Immature natural killer cell (primary cell): ENCODE measurements at regions not wholly inside any gene's neighbourhood (a gene's known extent, or its start where the extent isn't known, plus 50 kb on each side); places are given as distances from the start of the nearest gene placed in this dataset.

Experiments used
- DNase-seq, 3 donors: peaks; one replicate each; pipeline ENCODE4 v3.0.0; 2022; ENCODE audit warnings: mixed read lengths in 1 of 3
- H3K27ac Mint-ChIP-seq, 6 donors: one replicate each; pipeline ENCODE4 v1.8.0; 2020; ENCODE audit warnings: mixed read lengths in 6 of 6, mild to moderate bottlenecking in 5 of 6, inconsistent platforms in 4 of 6, moderate library complexity in 3 of 6
- H3K27me3 Mint-ChIP-seq, 3 donors: one replicate each; pipeline ENCODE4 v1.8.0; 2020 to 2021; ENCODE audit warnings: low read depth in 3 of 3, mild to moderate bottlenecking in 3 of 3, mixed read lengths in 3 of 3, moderate library complexity in 3 of 3, inconsistent platforms in 1 of 3
- H3K36me3 Mint-ChIP-seq, 3 donors: one replicate each; pipeline ENCODE4 v1.8.0; 2020; ENCODE audit warnings: mixed read lengths in 3 of 3, inconsistent platforms in 2 of 3, mild to moderate bottlenecking in 2 of 3
- H3K4me1 Mint-ChIP-seq, 2 donors: one replicate each; pipeline ENCODE4 v1.8.0; 2020; ENCODE audit warnings: inconsistent platforms in 2 of 2, mild to moderate bottlenecking in 2 of 2, mixed read lengths in 2 of 2, moderate library complexity in 1 of 2
- H3K4me3 Mint-ChIP-seq, 5 donors: one replicate each; pipeline ENCODE4 v1.8.0; 2020; ENCODE audit warnings: mild to moderate bottlenecking in 5 of 5, mixed read lengths in 5 of 5, inconsistent platforms in 3 of 5, moderate library complexity in 3 of 5
- H3K9me3 Mint-ChIP-seq, 6 donors: one replicate each; pipeline ENCODE4 v1.8.0; 2020; ENCODE audit warnings: mild to moderate bottlenecking in 6 of 6, mixed read lengths in 6 of 6, inconsistent platforms in 4 of 6, moderate library complexity in 3 of 6

DNA sequence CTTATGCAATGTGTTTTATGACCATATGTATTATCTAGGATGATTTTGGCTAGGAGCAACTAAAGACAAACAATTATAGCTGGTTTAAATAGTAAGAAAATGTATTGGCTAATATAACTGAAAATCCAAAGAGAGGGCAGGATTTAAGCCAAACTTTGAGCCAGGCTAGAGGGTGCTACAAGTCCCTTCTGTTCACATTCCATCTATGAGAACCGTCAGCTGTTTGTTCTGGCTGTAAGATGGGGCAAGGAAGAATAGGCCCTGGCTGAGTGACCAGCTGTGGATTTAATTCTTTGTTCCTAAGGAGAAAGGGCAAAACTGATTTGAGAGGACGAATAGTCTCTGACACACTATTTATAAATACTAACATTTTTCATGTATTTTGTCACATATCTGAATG lies 79.2 kb upstream of the UGT8 start:
- no peak for DNase-seq
- peaks cover 2 to 28% (median 7%) of the 10 kb centered on the region in 6 donors for H3K9me3 Mint-ChIP-seq
- no peaks in the 10 kb centered on the region for H3K36me3 Mint-ChIP-seq
- H3K27ac Mint-ChIP-seq: no peak overlapping the region
- no peaks in the 10 kb centered on the region for H3K4me1 Mint-ChIP-seq
- no peak overlapping the region for H3K4me3 Mint-ChIP-seq
- peaks cover 0 to 4% (median 2%) of the 10 kb centered on the region in 3 donors for H3K27me3 Mint-ChIP-seq

DNA sequence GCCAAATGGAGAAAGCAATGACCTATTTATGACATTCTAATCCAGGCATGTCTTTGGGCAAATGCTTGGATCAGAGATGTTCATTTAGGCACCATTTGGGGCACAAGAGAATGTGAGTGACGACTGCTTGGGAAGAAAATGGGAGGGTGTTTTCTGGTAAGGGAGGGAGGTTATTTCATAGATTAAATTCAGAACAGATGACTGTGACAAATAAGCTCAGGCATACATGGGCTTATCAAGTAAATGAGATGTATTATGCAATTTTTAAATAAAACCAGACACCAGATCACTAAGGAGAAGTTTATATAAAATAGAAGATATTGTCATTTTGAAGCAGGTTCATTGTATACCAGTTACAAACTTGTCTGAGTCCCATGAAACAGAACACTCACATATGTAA lies 71.4 kb upstream of the UGT8 start:
- Mint-ChIP-seq H3K4me3 (no peak overlapping the region), H3K27ac (no peak overlapping the region), H3K9me3 (peaks cover 4 to 29% (median 13%) of the 10 kb centered on the region in 6 donors), H3K36me3 (no peaks in the 10 kb centered on the region), H3K27me3 (peaks cover 0 to 5% (median 2%) of the 10 kb centered on the region in 3 donors), H3K4me1 (no peaks in the 10 kb centered on the region)
- DNase-seq: no peak

DNA sequence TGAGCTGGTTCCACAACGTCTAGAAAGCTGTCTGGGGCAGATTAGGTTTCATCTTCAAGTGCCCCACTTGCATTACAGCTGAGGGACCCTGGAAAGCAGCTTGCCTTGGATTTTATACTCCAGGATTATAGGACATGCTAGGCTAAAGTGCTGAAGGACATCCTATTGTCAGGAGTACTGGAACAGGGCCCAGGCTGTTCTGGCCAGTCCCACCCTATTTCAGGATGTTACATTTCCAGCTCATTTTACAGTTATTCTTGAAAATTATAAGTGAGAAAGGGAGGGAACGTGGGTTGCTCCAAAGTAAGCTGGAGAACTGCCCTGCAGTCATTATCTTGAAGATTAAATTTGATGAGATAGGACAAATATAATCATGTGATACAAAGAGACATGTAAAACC lies 71.0 kb upstream of the UGT8 start:
- no peak overlapping the region for H3K27ac Mint-ChIP-seq
- peaks cover 0 to 5% (median 2%) of the 10 kb centered on the region in 3 donors for H3K27me3 Mint-ChIP-seq
- peaks cover 4 to 28% (median 12%) of the 10 kb centered on the region in 6 donors for H3K9me3 Mint-ChIP-seq
- no peak overlapping the region for H3K4me3 Mint-ChIP-seq
- H3K36me3 Mint-ChIP-seq: no peaks in the 10 kb centered on the region
- no peaks in the 10 kb centered on the region for H3K4me1 Mint-ChIP-seq
- DNase-seq: no peak

DNA sequence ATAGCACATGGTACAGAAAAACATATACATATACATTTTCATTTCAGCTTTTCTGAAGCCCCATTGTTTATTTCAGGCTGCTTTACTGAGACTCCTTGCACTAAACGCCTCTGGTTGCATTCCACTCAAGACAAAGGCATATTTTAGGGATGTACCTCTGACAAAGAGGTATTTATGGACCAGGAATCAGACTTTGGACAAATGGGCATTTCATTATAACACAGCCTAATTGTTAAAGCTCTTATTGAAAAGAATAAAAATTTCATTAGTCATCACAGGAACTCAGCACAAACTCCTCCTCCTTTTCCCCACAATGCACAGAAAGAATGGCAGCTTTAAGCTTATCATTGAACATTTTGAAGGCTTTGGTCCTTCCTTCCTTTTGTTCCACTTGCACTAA lies 62.9 kb upstream of the UGT8 start:
- Mint-ChIP-seq H3K4me3 (no peak overlapping the region), H3K27me3 (no peaks in the 10 kb centered on the region), H3K36me3 (no peaks in the 10 kb centered on the region), H3K27ac (no peak overlapping the region), H3K9me3 (peaks cover 0 to 8% (median 3%) of the 10 kb centered on the region in 6 donors), H3K4me1 (no peaks in the 10 kb centered on the region)
- no peak for DNase-seq

DNA sequence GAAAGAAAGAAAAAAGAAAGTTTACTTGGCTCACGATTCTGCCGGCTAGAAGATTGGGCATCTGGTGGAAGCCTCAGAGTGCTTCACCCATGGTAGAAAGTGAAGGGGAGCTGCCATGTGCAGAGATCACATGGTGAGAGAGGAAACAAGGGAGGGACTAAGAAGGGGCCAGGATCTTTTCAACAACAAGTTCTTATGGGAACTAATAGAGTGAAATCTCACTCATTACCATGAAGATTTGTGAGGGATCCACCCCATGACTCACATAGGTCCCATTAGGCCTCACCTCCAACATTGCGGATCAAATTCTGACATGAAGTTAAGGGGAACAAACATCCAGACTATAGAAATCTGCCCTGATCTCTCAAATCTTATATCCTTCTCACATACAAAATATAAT lies 61.3 kb upstream of the UGT8 start:
- Mint-ChIP-seq H3K36me3 (no peaks in the 10 kb centered on the region), H3K4me3 (no peak overlapping the region), H3K27me3 (no peaks in the 10 kb centered on the region), H3K4me1 (no peaks in the 10 kb centered on the region), H3K27ac (no peak overlapping the region), H3K9me3 (peaks cover 0 to 4% (median 0%) of the 10 kb centered on the region in 6 donors)
- no peak for DNase-seq

DNA sequence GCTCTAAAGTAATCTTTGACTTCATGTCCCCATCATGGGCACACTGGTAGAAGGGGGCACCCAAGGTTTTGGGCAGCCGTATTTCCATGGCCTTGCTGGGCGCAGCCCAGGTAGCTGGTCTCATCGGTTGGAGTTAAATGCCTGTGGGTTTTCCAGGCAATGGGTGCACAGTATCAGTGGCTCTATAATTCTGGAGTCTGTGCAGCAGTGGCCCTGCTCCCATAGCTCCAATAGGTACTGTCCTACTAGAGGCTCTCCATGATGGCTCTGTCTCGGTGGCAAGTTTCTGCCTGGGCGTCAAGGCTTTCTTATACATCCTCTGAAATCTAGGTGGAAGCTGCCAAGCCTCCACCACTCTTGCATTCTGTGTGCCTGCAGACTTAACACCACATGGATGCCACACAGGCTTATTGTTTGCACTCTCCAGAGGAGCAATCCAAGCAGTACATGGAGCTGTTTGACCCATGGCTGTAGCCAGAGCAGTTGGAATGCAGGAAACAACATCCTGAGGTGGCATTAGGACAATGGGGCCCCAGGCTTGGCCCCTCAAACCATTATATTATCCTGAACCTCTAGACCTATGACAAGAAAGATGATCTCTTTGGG lies 60.5 kb upstream of the UGT8 start:
- DNase-seq: no peak
- H3K36me3 Mint-ChIP-seq: no peaks in the 10 kb centered on the region
- no peaks in the 10 kb centered on the region for H3K27me3 Mint-ChIP-seq
- H3K4me3 Mint-ChIP-seq: no peak overlapping the region
- H3K4me1 Mint-ChIP-seq: no peaks in the 10 kb centered on the region
- peaks cover 0 to 4% (median 0%) of the 10 kb centered on the region in 6 donors for H3K9me3 Mint-ChIP-seq
- no peak overlapping the region for H3K27ac Mint-ChIP-seq

DNA sequence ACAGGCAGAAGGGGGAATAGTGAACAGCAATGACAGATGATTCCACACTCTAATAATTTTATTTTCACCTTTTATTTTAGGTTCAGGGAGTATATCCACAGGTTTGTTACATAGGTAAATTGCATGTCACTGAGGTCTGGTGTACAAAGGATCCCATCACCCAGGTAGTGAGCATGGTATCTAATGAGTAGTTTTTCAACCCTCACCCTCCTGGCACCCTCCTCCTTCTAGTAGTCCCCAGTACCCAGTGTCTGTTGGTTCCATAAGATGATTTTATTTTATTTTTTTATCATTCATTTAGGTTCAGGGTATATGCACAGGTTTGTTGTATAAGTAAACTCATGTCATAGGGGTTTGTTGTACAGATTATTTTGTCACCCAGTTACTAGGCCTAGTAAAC lies 58.6 kb upstream of the UGT8 start:
- Mint-ChIP-seq H3K4me3 (no peak overlapping the region), H3K9me3 (peaks cover 0 to 4% (median under 1%) of the 10 kb centered on the region in 6 donors), H3K4me1 (no peaks in the 10 kb centered on the region), H3K27me3 (no peaks in the 10 kb centered on the region), H3K27ac (no peak overlapping the region), H3K36me3 (no peaks in the 10 kb centered on the region)
- DNase-seq: no peak

DNA sequence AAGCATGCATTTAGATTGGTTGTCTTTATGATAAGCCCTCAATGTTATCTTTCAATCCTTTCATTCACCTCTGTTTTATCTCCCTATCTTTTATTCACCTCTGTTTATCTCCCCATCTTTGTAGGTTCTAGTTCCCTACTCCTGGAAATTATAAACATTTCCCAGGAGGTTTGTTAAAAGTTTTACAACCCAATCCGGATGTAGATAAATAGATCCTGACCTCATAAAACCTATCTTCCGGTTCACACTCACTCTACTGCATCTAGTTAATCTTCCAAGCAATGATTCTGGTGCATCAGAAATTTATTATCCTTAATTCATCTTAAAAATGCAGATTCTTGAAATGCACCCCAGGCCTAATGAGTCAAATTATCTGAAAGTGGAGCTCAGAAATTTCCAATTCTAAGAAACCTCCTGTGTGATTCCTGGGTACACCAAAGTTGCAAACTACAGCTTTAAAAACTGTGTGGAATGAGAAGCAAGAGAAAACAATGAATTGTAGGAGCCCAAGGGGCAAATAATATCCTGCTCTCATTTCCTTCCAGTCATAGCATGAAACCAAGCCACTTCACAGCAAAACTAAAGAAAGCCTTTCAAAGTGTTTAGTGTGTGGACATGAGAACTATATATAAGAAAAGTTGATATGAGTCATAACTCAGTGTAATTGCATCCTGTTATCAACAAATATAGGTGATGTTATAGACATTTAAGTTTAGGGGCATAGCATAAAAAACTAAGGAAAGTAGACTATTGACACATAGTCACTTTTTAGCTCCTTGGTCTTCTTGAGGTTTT lies 51.1 kb upstream of the UGT8 start:
- peaks cover 4 to 12% (median 7%) of the 10 kb centered on the region in 6 donors for H3K9me3 Mint-ChIP-seq
- H3K27me3 Mint-ChIP-seq: no peaks in the 10 kb centered on the region
- no peaks in the 10 kb centered on the region for H3K36me3 Mint-ChIP-seq
- H3K27ac Mint-ChIP-seq: no peak overlapping the region
- DNase-seq: no peak
- no peaks in the 10 kb centered on the region for H3K4me1 Mint-ChIP-seq
- H3K4me3 Mint-ChIP-seq: no peak overlapping the region
